IMR-90 (cell line): ENCODE measurements at regions not wholly inside any gene's neighbourhood (a gene's known extent, or its start where the extent isn't known, plus 50 kb on each side); places are given as distances from the start of the nearest gene placed in this dataset.

Source experiments
- ATAC-seq: fragments of 200-7000 bp; cut with Tn5 transposase; 2 replicates; pipeline ENCODE4 v1.9.1; 2020; ENCODE audit warnings: low read depth, mild to moderate bottlenecking, moderate library complexity
- BruUV-seq: library from RNA; stranded (reverse); fragments of 400-500 nt; replicated peaks from 2 replicates; lab custom pipeline; 2021; lab: Mats Ljungman, UMichigan
- CTCF ChIA-PET: fragments of 300-600 bp; formaldehyde crosslinking; extraction: SDS; loops from one replicate; lab custom pipeline; 2021; ENCODE audit warnings: antibody characterized with exemption; lab: Yijun Ruan, JAX
- POLR2A ChIA-PET: fragments of 300-600 bp; sonication (Branson Sonifier 250); formaldehyde crosslinking; loops from one replicate; lab custom pipeline; 2022; ENCODE audit warnings: antibody characterized with exemption; ENCODE audit not compliant: unreplicated experiment; lab: Charles Lee
- DNase-seq: peaks from one replicate; pipeline ENCODE4 v3.0.0; 2013
- H2AFZ ChIP-seq: replicated peaks from 2 replicates; pipeline ENCODE3; 2013; ENCODE audit warnings: low read length, mild to moderate bottlenecking; ENCODE audit not compliant: poor library complexity
- H2AK5ac ChIP-seq: 2 replicates; pipeline ENCODE4 v1.6.1; 2013; ENCODE audit warnings: low read depth, low read length, inconsistent platforms
- H2AK9ac ChIP-seq: replicated peaks from 2 replicates; pipeline ENCODE3; 2013; ENCODE audit warnings: mild to moderate bottlenecking, low read depth, low read length, moderate library complexity; ENCODE audit not compliant: poor library complexity
- H2BK120ac ChIP-seq: 2 replicates; pipeline ENCODE4 v1.6.1; 2013; ENCODE audit warnings: low read depth, low read length, inconsistent platforms
- H2BK15ac ChIP-seq: 3 replicates; pipeline ENCODE4 v1.6.1; 2013; ENCODE audit warnings: low read depth, low read length, inconsistent platforms
- H2BK20ac ChIP-seq: 2 replicates; pipeline ENCODE4 v1.6.1; 2013; ENCODE audit warnings: low read depth, mild to moderate bottlenecking, inconsistent platforms, low read length, moderate library complexity
- H2BK5ac ChIP-seq: 2 replicates; pipeline ENCODE4 v1.6.1; 2013; ENCODE audit warnings: mild to moderate bottlenecking, low read depth, low read length, inconsistent platforms; ENCODE audit not compliant: poor library complexity, severe bottlenecking
- H3K14ac ChIP-seq: replicated peaks from 2 replicates; pipeline ENCODE4 v1.6.1; 2013; ENCODE audit warnings: low read depth, low read length, inconsistent platforms
- H3K18ac ChIP-seq: 2 replicates; pipeline ENCODE4 v1.6.1; 2013; ENCODE audit warnings: low read depth, low read length, control low read depth
- H3K23ac ChIP-seq: 2 replicates; pipeline ENCODE4 v1.6.1; 2013; ENCODE audit warnings: low read depth, low read length, inconsistent platforms
- H3K27ac ChIP-seq: 2 replicates; pipeline ENCODE4 v1.5.1; 2013; ENCODE audit warnings: mild to moderate bottlenecking, control low read depth, low read length; ENCODE audit not compliant: insufficient read depth
- H3K27me3 ChIP-seq: 2 replicates; pipeline ENCODE4 v1.6.1; 2013; ENCODE audit warnings: low read length; ENCODE audit not compliant: control insufficient read depth, insufficient read depth
- H3K36me3 ChIP-seq: 2 replicates; pipeline ENCODE4 v1.6.1; 2013; ENCODE audit warnings: low read length, mixed read lengths; ENCODE audit not compliant: control insufficient read depth, insufficient read depth
- H3K4ac ChIP-seq: 2 replicates; pipeline ENCODE4 v1.6.1; 2013; ENCODE audit warnings: low read depth, low read length, inconsistent platforms
- H3K4me1 ChIP-seq: 2 replicates; pipeline ENCODE4 v1.6.1; 2013; ENCODE audit warnings: low read length, mixed read lengths; ENCODE audit not compliant: control insufficient read depth, insufficient read depth
- H3K4me2 ChIP-seq: 2 replicates; pipeline ENCODE4 v1.6.1; 2013; ENCODE audit warnings: low read depth, mild to moderate bottlenecking, control low read depth, low read length, moderate library complexity
- H3K4me3 ChIP-seq: 2 replicates; pipeline ENCODE4 v1.5.1; 2013; ENCODE audit warnings: low read depth, mild to moderate bottlenecking, control low read depth, low read length, moderate library complexity; ENCODE audit not compliant: insufficient read depth
- H3K56ac ChIP-seq: 2 replicates; pipeline ENCODE4 v1.6.1; 2013; ENCODE audit warnings: low read length, inconsistent platforms; ENCODE audit not compliant: insufficient read depth; ENCODE audit errors: extremely low read depth
- H3K79me1 ChIP-seq, 2 experiments: 2 replicates each; pipeline ENCODE4 v1.6.1; 2013; ENCODE audit warnings: low read length in 2 of 2, inconsistent platforms in 1 of 2, low read depth in 1 of 2
- H3K9ac ChIP-seq: 2 replicates; pipeline ENCODE4 v1.6.1; 2013; ENCODE audit warnings: low read depth, low read length, control low read depth
- H3K9me1 ChIP-seq: 2 replicates; pipeline ENCODE4 v1.6.1; 2013; ENCODE audit warnings: low read length, inconsistent platforms; ENCODE audit not compliant: insufficient read depth
- H3K9me3 ChIP-seq: 2 replicates; pipeline ENCODE4 v1.6.1; 2013; ENCODE audit warnings: low read length; ENCODE audit not compliant: control insufficient read depth, insufficient read depth
- H4K20me1 ChIP-seq: 2 replicates; pipeline ENCODE4 v1.6.1; 2013; ENCODE audit warnings: low read length, inconsistent platforms; ENCODE audit not compliant: insufficient read depth
- H4K5ac ChIP-seq: 2 replicates; pipeline ENCODE4 v1.6.1; 2013; ENCODE audit warnings: mild to moderate bottlenecking, low read depth, low read length, control low read depth
- H4K8ac ChIP-seq, 2 experiments: 2 replicates each; pipeline ENCODE4 v1.6.1; 2013; ENCODE audit warnings: low read depth in 2 of 2, low read length in 2 of 2, control low read depth in 1 of 2, inconsistent platforms in 1 of 2
- H4K91ac ChIP-seq: 2 replicates; pipeline ENCODE4 v1.6.1; 2013; ENCODE audit warnings: low read depth, low read length, inconsistent platforms; ENCODE audit not compliant: insufficient read depth
- BHLHE40 ChIP-seq: fragments of 150-350 bp; IDR thresholded peaks from 2 replicates; pipeline ENCODE4 v1.6.1; 2016; ENCODE audit warnings: mild to moderate bottlenecking, low read depth, low read length
- CEBPB ChIP-seq: IDR thresholded peaks from 2 replicates; pipeline ENCODE4 v1.6.1; 2012; ENCODE audit warnings: low read depth, low read length, improper control_type of control experiment
- CHD1 ChIP-seq: IDR thresholded peaks from 2 replicates; pipeline ENCODE4 v1.6.1; 2012; ENCODE audit warnings: low read depth, low read length, improper control_type of control experiment
- CTCF ChIP-seq: conservative IDR thresholded peaks from 2 replicates; pipeline ENCODE4 v1.5.1; 2012; ENCODE audit warnings: mild to moderate bottlenecking, low read depth, low read length, improper control_type of control experiment
- ELK1 ChIP-seq: fragments of 150-350 bp; IDR thresholded peaks from 2 replicates; pipeline ENCODE4 v1.6.1; 2016; ENCODE audit warnings: low read depth, mild to moderate bottlenecking, low read length, moderate library complexity, borderline replicate concordance
- FOS ChIP-seq: fragments of 150-350 bp; IDR thresholded peaks from 2 replicates; pipeline ENCODE4 v1.6.1; 2016; ENCODE audit warnings: low read depth, low read length
- MAFK ChIP-seq: IDR thresholded peaks from 2 replicates; pipeline ENCODE4 v1.6.1; 2012; ENCODE audit warnings: low read depth, low read length, improper control_type of control experiment
- MAZ ChIP-seq: IDR thresholded peaks from 2 replicates; pipeline ENCODE4 v1.6.1; 2012; ENCODE audit warnings: low read depth, mild to moderate bottlenecking, low read length, improper control_type of control experiment, moderate library complexity, borderline replicate concordance
- MXI1 ChIP-seq: IDR thresholded peaks from 2 replicates; pipeline ENCODE4 v1.6.1; 2012; ENCODE audit warnings: low read depth, mild to moderate bottlenecking, low read length, moderate library complexity, borderline replicate concordance
- NFE2L2 ChIP-seq: fragments of 150-350 bp; IDR thresholded peaks from 2 replicates; pipeline ENCODE4 v1.6.1; 2016; ENCODE audit warnings: low read depth, mild to moderate bottlenecking, low read length
- POLR2A ChIP-seq: IDR thresholded peaks from 2 replicates; pipeline ENCODE4 v1.6.1; 2012; ENCODE audit warnings: mild to moderate bottlenecking, low read depth, low read length
- RAD21 ChIP-seq: IDR thresholded peaks from 2 replicates; pipeline ENCODE4 v1.6.1; 2012; ENCODE audit warnings: low read length, improper control_type of control experiment
- RCOR1 ChIP-seq: IDR thresholded peaks from 2 replicates; pipeline ENCODE4 v1.6.1; 2012; ENCODE audit warnings: mild to moderate bottlenecking, low read length, improper control_type of control experiment; ENCODE audit not compliant: insufficient replicate concordance
- RFX5 ChIP-seq: IDR thresholded peaks from 2 replicates; pipeline ENCODE4 v1.8.0; 2012; ENCODE audit warnings: low read depth, mild to moderate bottlenecking, low read length, moderate library complexity
- SMC3 ChIP-seq: fragments of 150-350 bp; IDR thresholded peaks from 2 replicates; pipeline ENCODE4 v1.6.1; 2016; ENCODE audit warnings: low read depth, mild to moderate bottlenecking, antibody characterized with exemption, low read length, moderate library complexity
- USF2 ChIP-seq: fragments of 150-350 bp; IDR thresholded peaks from 2 replicates; pipeline ENCODE4 v1.6.1; 2017; ENCODE audit warnings: mild to moderate bottlenecking, antibody characterized with exemption, low read length, low read depth
- WGBS, 2 experiments: methylation state at CpG; one replicate each; pipeline versions ENCODE4 v1.1.5 to v1.1.7; 2013; ENCODE audit warnings: missing lambda C conversion rate in 2 of 2; ENCODE audit not compliant: insufficient read length in 1 of 2; ENCODE audit errors: extremely low coverage in 2 of 2; 5-methylcytosine and 5-hydroxymethylcytosine counted together
- dilution Hi-C: fragments of 300-500 bp; cut with HindIII; formaldehyde crosslinking; loops from one replicate; pipeline ENCODE4 v1.14.3; 2018; ENCODE audit warnings: low sequenced_read_pairs; ENCODE audit not compliant: unreplicated experiment
- in situ Hi-C: fragments of 300-500 bp; cut with MboI; formaldehyde crosslinking; loops from 3 replicates; pipeline ENCODE4 v1.14.3; 2019; ENCODE audit warnings: low sequenced_read_pairs, inconsistent platforms, mixed read lengths
- intact Hi-C: fragments of 100-400 bp; cut with micrococcal nuclease; formaldehyde crosslinking; loops from 2 replicates; pipeline ENCODE4 v1.10.0; 2022

- intact Hi-C loops (no loop called here), dilution Hi-C loops (no loop called here), in situ Hi-C loops (no loop called here)
- H2AFZ ChIP-seq, result no peak overlapping the region
- no peak overlapping the region for H3K4me2 ChIP-seq
- H3K4ac ChIP-seq, result no peak overlapping the region
- H2AK5ac ChIP-seq, result no peak overlapping the region
- H3K56ac ChIP-seq, result no peak overlapping the region
- H2AK9ac ChIP-seq, result no peak overlapping the region
- WGBS, 2 experiments, result no CpG with 5 or more reads among the region's 2 CpGs
- no peak overlapping the region for H3K23ac ChIP-seq
- H3K27me3 ChIP-seq, result peaks cover 2% of the 10 kb centered on the region
- no peaks in the 10 kb centered on the region for H3K9me3 ChIP-seq
- CTCF ChIA-PET, result no interaction called here
- TF ChIP-seq CTCF (no peak), MAFK (no peak), USF2 (no peak), ELK1 (no peak), MAZ (no peak), NFE2L2 (no peak), MXI1 (no peak), POLR2A (no peak), CHD1 (no peak), SMC3 (no peak), CEBPB (no peak), BHLHE40 (no peak), FOS (no peak), RAD21 (no peak), RCOR1 (no peak), RFX5 (no peak)
- no peak overlapping the region for H3K18ac ChIP-seq
- H4K91ac ChIP-seq, result no peak overlapping the region
- no peak overlapping the region for H3K4me3 ChIP-seq
- H3K36me3 ChIP-seq, result no peaks in the 10 kb centered on the region
- no peaks in the 10 kb centered on the region for H3K9me1 ChIP-seq
- ATAC-seq, result no peak
- POLR2A ChIA-PET, result no interaction called here
- H2BK20ac ChIP-seq, result no peak overlapping the region
- no peak overlapping the region for H4K5ac ChIP-seq
- H3K4me1 ChIP-seq, result no peaks in the 10 kb centered on the region
- no peak overlapping the region for H3K9ac ChIP-seq
- no peak overlapping the region for H3K27ac ChIP-seq
- BruUV-seq, result no TSS peak
- no peak overlapping the region for H3K14ac ChIP-seq
- no peaks in the 10 kb centered on the region for H4K20me1 ChIP-seq
- no peak overlapping the region for H2BK15ac ChIP-seq
- no peak overlapping the region for H2BK5ac ChIP-seq
- no peak overlapping the region for H2BK120ac ChIP-seq
- no peak for DNase-seq
- H4K8ac ChIP-seq, result no peak overlapping the region
- no peaks in the 10 kb centered on the region for H3K79me1 ChIP-seq
These were observed 334.7 kb upstream of the MDFIC2 start for GRCh38 chr3:70647094-70647493.
